ENCODE measurements at regions not wholly inside any gene's neighbourhood (a gene's known extent, or its start where the extent isn't known, plus 50 kb on each side); places are given as distances from the start of the nearest gene placed in this dataset.

DNA sequence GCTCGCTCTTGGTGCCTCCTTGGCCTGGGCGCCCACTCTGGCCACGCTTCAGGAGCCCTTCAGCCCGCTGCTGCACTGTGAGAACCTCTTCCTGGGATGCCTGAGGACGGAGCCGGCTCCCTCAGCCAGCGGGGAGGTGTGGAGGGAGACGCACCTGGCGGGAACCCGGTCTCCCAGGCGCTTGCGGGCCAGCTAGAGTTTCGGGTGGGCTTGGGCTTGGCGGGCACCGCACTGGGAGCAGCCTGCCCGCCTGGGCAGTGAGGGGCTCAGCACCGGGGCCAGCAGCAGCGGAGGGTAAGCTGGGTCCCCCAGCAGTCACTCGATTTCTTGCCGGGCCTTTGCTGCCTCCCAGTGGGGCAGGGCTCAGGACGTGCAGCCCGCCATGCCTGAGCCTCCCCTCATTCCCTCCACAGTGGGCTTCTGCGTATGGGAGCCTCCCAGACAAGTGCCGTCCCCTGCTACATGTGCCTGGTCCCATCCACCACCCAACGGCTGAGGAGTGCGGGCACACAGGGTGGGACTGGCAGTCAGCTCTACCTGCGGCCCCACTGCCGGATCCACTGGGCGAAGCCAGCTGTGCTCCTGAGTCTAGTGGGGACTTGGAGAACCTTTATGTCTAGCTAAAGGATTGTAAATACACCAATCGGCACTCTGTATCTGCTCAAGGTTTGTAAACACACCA lies 708.7 kb downstream of the VGLL3 start:
- TF ChIP-seq CTCF (conservative IDR thresholded peaks at IDR 0.05; ENCODE audit: low read depth, low read length), result no peak

DNA sequence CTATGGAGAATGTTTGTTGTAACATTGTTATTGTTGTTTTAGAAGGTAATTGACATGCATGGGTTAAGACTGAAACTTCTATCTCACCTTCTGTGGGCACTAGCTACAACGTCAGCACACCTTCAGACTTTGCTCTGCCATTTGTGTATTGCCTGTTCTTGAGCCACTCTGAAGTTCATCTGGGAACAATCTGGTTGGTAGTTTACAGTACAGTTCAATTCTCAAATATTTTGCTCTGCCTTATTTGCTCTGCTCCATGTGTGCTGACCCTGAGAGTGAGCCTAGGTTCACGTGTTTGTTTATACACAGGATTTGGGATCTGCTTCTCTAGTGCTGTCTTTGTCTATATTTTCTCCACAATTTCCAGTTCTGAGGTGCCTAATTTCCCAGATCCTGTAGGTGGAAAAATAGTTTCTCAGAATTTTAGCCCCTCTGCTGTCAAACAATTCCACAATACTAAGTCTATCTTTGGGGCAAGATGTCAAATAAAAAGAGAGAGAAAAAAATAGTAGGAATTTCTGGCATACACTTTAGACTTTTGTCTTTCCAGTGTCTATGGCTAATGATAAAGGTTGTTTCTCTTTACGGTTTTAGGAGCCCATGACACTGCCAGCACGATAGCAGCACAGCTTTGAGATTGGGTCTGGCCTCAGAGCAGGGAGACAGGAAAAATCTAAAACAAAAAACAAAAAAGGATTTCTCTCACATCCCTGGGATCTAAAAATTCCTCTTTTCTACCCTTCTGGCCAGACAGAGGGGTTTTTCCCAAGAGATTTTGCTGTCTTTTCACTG lies 721.4 kb downstream of the VGLL3 start:
- no peak for TF ChIP-seq CTCF (conservative IDR thresholded peaks at IDR 0.05; ENCODE audit: low read depth, low read length)
- H3K4me3 ChIP-seq (ENCODE audit: low read length), result no peak overlapping the region
- DNase-seq (ENCODE audit: low read depth), result no peak

More for the DNA sequence above, 708.7 kb downstream of the VGLL3 start:
- no peak overlapping the region for H3K4me3 ChIP-seq (ENCODE audit: low read length)
- DNase-seq (ENCODE audit: low read depth), result no peak

- no peak overlapping the region for H3K4me3 ChIP-seq (ENCODE audit: low read length)
- no peak for TF ChIP-seq CTCF (conservative IDR thresholded peaks at IDR 0.05; ENCODE audit: low read depth, low read length)
- DNase-seq (ENCODE audit: low read depth), result no peak
Measured at GRCh38 chr3:86257955-86258641, 732.9 kb downstream of the VGLL3 start.

GRCh38 chr3:86254480-86254879 lies 736.5 kb downstream of the VGLL3 start:
- H3K4me3 ChIP-seq (ENCODE audit: low read length), result no peak overlapping the region
- no peak for DNase-seq (ENCODE audit: low read depth)
- no peak for TF ChIP-seq CTCF (conservative IDR thresholded peaks at IDR 0.05; ENCODE audit: low read depth, low read length)

GRCh38 chr3:86251781-86252180 lies 739.2 kb downstream of the VGLL3 start:
- no peak overlapping the region for H3K4me3 ChIP-seq (ENCODE audit: low read length)
- no peak for TF ChIP-seq CTCF (conservative IDR thresholded peaks at IDR 0.05; ENCODE audit: low read depth, low read length)
- no peak for DNase-seq (ENCODE audit: low read depth)

- H3K4me3 ChIP-seq (ENCODE audit: low read length), result no peak overlapping the region
- TF ChIP-seq CTCF (conservative IDR thresholded peaks at IDR 0.05; ENCODE audit: low read depth, low read length), result no peak
- no peak for DNase-seq (ENCODE audit: low read depth)
Measured at GRCh38 chr3:86249833-86250232, 741.1 kb downstream of the VGLL3 start.

Measured in retinal pigment epithelial cell (primary cell).